Activated B cell treated with CpG ODN at 0.5 μM for 24 hours (primary cell): ENCODE measurements at regions not wholly inside any gene's neighbourhood (a gene's known extent, or its start where the extent isn't known, plus 50 kb on each side); places are given as distances from the start of the nearest gene placed in this dataset.

Source experiments
- ATAC-seq: fragments of 200-7000 bp; cut with Tn5 transposase; one replicate; pipeline ENCODE4 v1.10.0; 2021; ENCODE audit warnings: low read depth, mild to moderate bottlenecking, moderate library complexity
- CTCF ChIA-PET: fragments of 350-600 bp; sonication (Branson Sonifier 250); formaldehyde crosslinking; loops from one replicate; lab custom pipeline; 2021; ENCODE audit warnings: antibody characterized with exemption; lab: Charles Lee
- POLR2A ChIA-PET: fragments of 350-600 bp; sonication (Branson Sonifier 250); formaldehyde crosslinking; loops from one replicate; lab custom pipeline; 2021; ENCODE audit warnings: antibody characterized with exemption; lab: Charles Lee
- DNase-seq: peaks from one replicate; pipeline ENCODE4 v3.0.0; 2022
- H3K27ac Mint-ChIP-seq: one replicate; pipeline ENCODE4 v1.8.0; 2020; ENCODE audit warnings: mixed read lengths
- H3K27me3 Mint-ChIP-seq: one replicate; pipeline ENCODE4 v1.8.0; 2021; ENCODE audit warnings: mixed read lengths
- H3K36me3 Mint-ChIP-seq: one replicate; pipeline ENCODE4 v1.8.0; 2021; ENCODE audit warnings: low read depth, mixed read lengths
- H3K4me1 Mint-ChIP-seq: one replicate; pipeline ENCODE4 v1.8.0; 2021; ENCODE audit warnings: mixed read lengths
- H3K4me3 Mint-ChIP-seq: one replicate; pipeline ENCODE4 v1.8.0; 2020; ENCODE audit warnings: mild to moderate bottlenecking, mixed read lengths
- H3K9me3 Mint-ChIP-seq: one replicate; pipeline ENCODE4 v1.8.0; 2020; ENCODE audit warnings: mixed read lengths
- CTCF ChIP-seq: fragments of 200-600 bp; IDR thresholded peaks from one replicate; pipeline ENCODE4 v1.8.0; 2022; ENCODE audit warnings: antibody characterized with exemption, mild to moderate bottlenecking
- intact Hi-C: fragments of 100-400 bp; cut with micrococcal nuclease; formaldehyde crosslinking; loops from one replicate; pipeline ENCODE4 v1.15.1; 2024

GRCh38 chr22:44578110-44578457, 80.1 kb upstream of the RTL6 start:
- CTCF ChIA-PET, result interaction anchor here (0.7 kb wide), 1 partner anchor 23 kb away, joined by 3 read pairs; no protein-coding TSS in a partner anchor
- peaks cover 11% of the 10 kb centered on the region for H3K27me3 Mint-ChIP-seq

GRCh38 chr22:44577391-44578109, 79.5 kb upstream of the RTL6 start:
- no peak overlapping the region for H3K4me3 Mint-ChIP-seq
- DNase-seq (no peak), ATAC-seq (no peak)
- no peak for TF ChIP-seq CTCF
- no peak overlapping the region for H3K27ac Mint-ChIP-seq
- CTCF ChIA-PET, result no interaction called here
- intact Hi-C loops, result no loop called here
- H3K4me1 Mint-ChIP-seq, result no peaks in the 10 kb centered on the region
- peaks cover 11% of the 10 kb centered on the region for H3K27me3 Mint-ChIP-seq
- H3K36me3 Mint-ChIP-seq, result no peaks in the 10 kb centered on the region
- POLR2A ChIA-PET, result no interaction called here
- no peaks in the 10 kb centered on the region for H3K9me3 Mint-ChIP-seq

More at GRCh38 chr22:44578110-44578457, 80.1 kb upstream of the RTL6 start:
- Mint-ChIP-seq H3K4me1 (no peaks in the 10 kb centered on the region), H3K36me3 (no peaks in the 10 kb centered on the region), H3K4me3 (no peak overlapping the region), H3K27ac (no peak overlapping the region), H3K9me3 (no peaks in the 10 kb centered on the region)
- intact Hi-C loops, result no loop called here
- POLR2A ChIA-PET, result no interaction called here
- no peak for DNase-seq
- ATAC-seq, result no peak
- TF ChIP-seq CTCF, result no peak

GRCh38 chr22:44576311-44577260, 78.6 kb upstream of the RTL6 start:
- no peak for DNase-seq
- Mint-ChIP-seq H3K27me3 (peaks cover 12% of the 10 kb centered on the region), H3K9me3 (no peaks in the 10 kb centered on the region), H3K4me1 (no peaks in the 10 kb centered on the region), H3K36me3 (no peaks in the 10 kb centered on the region), H3K27ac (no peak overlapping the region), H3K4me3 (no peak overlapping the region)
- intact Hi-C loops, result no loop called here
- POLR2A ChIA-PET, result no interaction called here
- TF ChIP-seq CTCF, result no peak
- CTCF ChIA-PET, result no interaction called here
- no peak for ATAC-seq

GRCh38 chr22:44575381-44576268, 77.6 kb upstream of the RTL6 start:
- DNase-seq, result no peak
- H3K9me3 Mint-ChIP-seq, result no peaks in the 10 kb centered on the region
- CTCF ChIA-PET, result no interaction called here
- intact Hi-C loops, result no loop called here
- peaks cover 14% of the 10 kb centered on the region for H3K27me3 Mint-ChIP-seq
- POLR2A ChIA-PET, result no interaction called here
- no peak overlapping the region for H3K4me3 Mint-ChIP-seq
- no peak for TF ChIP-seq CTCF
- no peaks in the 10 kb centered on the region for H3K36me3 Mint-ChIP-seq
- no peaks in the 10 kb centered on the region for H3K4me1 Mint-ChIP-seq
- no peak overlapping the region for H3K27ac Mint-ChIP-seq
- no peak for ATAC-seq
